SKM-1 treated with dmso at 0.1 percent for 144 hours (cell line): ENCODE measurements at regions not wholly inside any gene's neighbourhood (a gene's known extent, or its start where the extent isn't known, plus 50 kb on each side); places are given as distances from the start of the nearest gene placed in this dataset.

Source experiments
- DNase-seq: peaks from one replicate; lab custom pipeline; 2025; ENCODE audit not compliant: unreplicated experiment; lab: John Stamatoyannopoulos, UW

DNA sequence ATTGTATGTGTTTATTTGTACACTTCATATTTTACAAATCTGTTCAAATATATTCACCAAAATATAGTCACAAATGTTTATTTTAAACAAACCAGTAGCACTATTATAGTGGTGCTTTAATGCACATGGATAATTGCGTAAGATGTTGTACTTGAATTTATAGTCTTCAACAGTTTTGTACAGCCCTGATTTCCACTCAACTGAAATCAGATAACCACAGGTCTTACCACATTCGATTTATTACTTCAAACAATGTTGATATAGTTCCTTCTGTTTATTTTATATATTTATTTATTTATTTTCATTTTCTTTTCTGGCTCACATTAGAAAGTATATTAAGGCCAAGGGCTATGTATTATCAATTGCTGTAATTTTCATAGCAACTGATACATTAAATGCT is 99.4 kb upstream of the ZNF804A start:
- DNase-seq: no peak

DNA sequence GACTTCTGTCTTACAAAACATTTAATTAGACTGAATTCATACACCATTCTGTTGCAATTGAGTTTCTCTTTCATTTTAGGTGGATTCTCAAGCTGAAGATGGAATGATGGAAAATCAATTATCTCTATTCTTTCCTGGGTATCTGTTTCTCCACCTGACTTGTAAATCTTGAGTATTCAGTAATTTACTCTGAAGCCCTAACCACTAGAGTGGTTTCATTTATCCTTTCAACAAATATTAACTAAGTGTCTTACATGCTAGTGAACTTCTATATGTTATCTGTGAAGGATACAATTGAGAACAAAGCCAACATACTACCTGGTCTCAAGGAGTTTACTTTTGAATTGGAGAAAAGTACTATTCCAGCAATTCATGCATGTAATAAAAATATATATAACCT is 94.1 kb upstream of the ZNF804A start:
- DNase-seq: no peak

DNA sequence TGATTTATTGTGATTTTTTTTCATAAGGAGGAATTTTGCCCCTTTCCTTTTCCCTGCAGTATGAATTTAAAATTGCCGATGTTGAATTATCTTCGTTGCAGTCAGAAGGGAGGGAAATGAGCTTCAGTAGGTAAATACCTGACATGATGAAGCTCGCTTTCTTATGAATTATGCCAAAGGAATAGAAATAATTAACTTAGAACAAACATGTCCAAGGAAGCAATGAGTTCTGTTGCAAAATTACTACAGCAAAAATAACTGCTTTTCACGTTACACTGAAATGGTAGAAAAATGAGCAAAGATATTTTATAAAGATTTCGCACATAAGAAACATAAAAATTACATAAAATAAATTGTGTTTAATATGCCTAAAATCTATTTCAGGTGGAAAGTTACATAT is 91.1 kb upstream of the ZNF804A start:
- no peak for DNase-seq

DNA sequence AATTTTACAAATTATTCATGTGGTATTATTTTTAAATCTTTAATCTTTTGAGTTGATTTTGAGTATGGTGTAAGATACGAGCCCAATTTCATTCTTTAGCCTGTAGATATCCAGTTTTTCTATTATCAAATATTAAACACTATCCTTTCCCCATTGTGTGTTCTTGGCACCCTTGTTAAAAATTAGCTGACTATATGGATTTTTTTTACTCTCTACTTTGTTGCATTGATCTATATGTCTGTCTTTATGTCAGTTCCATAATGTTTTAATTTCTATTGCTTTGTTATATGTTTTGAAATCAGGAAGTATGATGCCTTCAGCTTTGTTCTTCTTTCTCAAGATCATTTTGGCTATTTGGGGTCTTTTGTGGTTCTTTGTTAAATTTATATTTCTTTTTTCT is 80.9 kb upstream of the ZNF804A start:
- no peak for DNase-seq

DNA sequence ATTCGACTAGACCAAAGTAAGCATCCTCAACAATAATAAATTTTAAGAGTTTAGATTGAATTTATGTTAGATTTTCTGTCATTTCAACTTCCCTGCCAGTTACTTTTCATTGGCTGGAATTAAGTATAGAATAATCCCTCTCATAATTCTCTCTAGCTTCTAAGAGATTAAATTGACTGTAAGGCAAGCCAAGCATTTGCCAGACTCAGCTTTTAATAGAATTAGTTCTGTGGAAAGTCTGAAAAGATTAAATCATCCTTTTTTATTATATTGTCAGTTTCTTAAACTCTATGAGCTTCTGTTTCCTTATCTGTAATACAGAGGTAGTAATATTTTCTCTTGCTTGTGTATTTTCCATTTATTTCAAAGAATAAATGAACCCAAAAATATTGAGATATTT is 77.9 kb upstream of the ZNF804A start:
- DNase-seq: no peak

DNA sequence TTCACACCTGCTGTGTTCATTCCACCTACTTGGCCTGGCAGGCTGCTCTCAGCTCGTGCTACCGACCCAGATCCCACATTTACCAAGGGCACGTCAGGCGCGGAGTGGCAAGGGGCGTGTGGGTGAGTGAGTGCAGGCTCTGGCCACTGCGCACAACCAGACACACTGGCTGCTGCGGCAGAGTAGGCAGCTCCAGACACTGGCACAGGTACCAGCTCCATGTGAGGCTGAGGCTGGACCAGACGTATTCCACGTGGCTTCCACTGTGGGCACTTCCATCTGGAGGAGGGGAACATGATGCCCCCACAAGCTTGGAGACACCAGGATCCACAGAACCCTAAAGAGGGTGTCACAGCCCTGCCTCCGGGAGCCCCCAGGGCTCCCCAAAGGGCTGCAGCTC is 74.6 kb upstream of the ZNF804A start:
- no peak for DNase-seq

DNA sequence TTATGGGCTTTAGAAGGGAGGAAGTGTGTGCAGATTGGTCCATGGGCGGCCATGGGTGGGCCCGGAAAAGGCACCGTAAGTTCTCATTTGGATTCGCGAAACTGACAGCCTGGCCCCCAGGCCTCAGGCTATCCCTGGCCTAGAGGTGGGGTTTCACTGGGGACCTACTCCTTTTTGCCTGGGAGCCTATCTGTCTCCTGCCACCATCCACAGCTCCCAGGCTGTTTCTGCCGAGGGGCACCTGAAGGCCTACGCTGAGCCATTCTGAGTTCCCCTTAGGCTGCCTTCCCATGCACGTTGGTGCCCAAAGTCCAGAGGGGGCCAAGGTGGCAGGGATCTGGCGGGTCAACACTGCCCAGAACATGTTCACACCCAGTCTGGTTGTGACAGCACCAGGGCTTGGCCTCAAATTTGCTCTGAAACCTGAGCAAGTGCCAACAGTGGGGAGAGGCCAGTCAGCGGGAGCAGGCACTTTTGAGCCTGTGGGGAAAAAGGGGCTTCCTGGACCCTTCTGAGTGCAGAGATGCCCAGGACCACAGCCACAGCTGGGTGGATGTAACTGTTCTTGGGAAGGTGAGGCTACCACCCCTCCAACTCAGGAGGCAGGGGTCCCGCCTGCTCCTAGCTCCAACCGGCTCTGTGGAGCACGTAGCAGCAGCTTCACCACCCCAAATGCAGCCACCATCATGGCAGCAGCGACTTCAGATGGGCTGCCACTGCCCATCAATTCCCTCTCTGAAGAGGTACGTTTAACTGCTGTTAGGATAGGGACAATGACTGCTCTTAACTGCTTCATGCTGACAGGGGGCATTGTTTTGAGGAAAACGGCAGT is 73.6 kb upstream of the ZNF804A start:
- no peak for DNase-seq

DNA sequence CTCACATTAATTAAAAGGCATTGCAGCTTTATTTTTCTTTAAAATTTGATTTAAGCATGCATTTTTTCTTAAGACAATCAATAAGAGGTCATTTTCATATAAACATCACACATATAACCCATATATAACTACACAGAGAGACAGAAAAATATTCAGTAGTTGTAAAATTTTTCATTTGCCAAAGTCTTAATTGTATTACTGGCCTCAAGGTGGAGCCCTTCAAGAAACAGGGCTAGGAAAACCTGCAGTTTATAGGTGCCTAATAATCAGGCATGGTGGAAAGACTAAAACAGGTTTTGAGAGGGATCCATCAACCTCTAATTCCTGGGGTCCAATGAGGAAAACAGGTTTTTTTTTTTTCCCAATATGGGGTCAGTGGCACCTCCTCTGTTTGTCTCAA is 71.3 kb upstream of the ZNF804A start:
- no peak for DNase-seq

DNA sequence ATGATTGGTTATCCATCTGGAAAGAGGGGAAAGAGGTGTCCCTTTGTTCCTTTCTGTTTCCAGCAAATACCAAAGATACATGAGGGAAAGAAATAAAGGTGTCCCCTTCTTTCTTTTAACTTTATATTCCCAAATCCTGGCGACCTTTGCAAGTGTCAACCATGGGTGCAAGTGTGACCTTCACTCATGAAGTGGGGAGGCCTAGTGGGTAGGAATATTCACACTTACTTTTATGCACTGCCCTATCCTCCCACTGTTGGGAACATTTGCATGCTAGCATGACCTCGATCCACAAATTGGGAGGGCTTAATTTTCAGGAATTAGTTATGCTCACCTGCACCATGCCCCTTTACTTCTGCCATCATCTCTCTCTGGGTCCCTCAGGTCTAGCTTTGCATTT is 70.2 kb upstream of the ZNF804A start:
- DNase-seq: no peak

DNA sequence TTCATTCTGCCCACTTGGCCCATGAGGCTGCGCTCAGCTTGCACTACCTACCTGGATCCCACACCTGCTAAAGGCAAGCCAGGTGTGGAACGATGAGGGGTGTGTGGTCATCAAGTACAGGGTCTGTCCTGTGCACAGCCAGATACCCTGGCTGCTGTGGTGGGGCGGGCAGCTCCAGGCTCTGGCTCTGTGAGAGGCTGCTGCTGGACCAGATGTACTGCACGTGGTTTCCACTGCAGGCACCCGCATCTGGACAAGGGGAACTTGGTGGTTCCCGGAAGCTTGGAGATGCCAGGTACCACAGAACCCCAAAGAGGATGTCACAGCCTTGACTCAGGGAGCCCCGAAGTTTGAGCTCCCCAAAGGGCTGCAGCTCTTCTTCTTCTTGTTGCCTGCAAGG is 68.1 kb upstream of the ZNF804A start:
- DNase-seq: no peak

DNA sequence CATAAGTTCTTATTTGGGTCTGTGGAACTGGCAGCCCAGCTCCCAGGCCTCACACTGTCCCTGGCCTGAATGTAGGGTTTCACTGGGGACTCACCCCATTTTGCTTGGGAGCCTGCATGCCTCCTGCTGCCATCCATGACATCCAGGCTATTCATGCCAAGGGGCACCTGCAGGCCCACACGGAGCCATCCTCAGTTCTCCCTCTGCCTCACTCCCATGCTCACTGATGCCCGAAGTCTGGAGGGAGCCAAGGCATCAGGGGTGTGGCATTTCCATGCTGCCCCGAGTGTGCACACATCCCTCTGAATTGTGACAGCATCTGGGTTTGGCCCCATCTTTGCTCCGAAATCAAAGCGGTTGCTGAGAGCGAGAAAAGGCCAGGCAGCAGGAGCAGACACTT is 67.4 kb upstream of the ZNF804A start:
- no peak for DNase-seq

DNA sequence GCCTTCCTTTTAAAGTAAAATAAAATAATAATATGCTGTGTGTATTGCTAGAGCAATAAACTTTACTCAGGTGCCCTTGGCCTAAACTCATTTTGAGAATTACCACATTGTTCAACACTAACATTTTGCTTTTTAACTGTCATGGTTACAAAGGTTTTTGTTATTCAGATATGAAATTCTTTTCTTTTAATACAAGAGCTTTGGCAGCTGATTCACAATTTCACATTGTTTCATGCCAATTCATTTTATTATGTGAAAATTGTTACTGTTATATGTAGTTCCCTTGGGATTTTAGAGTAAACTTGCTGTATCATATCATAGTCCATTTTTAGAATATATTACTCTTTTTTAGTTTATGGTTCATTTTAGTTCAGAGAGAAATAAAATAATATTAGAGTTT is 65.8 kb upstream of the ZNF804A start:
- no peak for DNase-seq

DNA sequence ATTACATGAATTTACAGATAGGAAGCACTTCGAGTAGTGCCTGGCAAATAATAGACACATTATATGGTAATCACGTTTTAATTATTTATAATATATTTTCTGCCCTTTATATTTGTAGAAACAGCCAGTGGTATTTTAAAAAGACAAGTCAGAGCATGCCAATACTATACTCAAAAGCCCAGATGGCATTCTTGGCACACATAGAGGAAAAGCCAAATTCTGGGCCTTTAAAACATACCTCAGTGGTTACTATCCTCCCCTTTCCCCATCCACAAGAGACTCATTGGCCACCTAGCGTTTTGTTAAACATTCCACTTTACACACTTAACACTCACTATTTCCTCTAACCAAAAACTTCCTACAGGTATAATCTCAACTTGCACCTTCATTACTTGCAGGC is 63.3 kb upstream of the ZNF804A start:
- no peak for DNase-seq

DNA sequence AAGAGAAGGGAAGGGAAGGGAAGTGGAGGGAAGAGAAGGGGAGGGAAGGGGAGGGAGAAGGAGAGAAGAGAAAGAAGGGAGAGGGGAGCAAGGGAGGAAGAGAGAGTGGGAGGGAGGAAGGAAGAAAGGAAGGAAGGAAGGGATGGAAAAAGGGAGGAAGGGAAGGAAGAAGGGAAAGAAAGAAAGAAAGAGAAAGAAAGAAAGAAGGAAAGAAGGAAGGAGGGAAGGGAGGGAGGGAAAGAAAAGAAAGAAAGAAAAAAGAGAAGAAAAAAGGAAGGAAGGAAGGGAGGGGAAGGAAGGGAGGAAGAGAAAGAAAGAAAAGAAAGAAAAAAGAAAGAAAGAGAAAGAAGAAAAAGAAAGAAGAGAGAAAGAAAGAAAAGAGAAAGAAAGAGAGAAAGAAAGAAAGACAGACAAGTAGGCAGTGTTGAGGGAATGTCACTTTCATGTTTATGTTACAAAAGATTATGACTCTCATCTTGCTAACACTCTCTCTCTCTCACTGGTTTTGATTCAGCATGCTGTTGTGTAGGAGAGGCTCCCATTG is 58.0 kb upstream of the ZNF804A start:
- DNase-seq: no peak

DNA sequence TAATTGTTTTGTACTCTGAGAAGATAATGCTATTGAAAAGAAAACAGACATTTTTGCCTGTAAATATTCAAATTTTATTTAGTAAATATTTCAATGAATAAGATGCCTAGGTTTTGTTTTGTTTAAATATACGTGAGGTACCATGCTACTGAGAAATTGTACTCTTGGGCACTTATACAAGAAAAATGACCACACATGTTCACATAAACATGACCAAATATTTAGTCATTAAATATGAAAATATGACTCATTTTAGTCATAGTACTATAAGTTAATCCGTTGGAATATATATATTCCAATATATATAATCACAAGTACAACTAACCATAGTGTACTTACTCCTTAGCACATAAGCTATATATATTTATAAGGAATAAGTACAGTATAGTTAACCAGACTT is 56.7 kb upstream of the ZNF804A start:
- DNase-seq: no peak

DNA sequence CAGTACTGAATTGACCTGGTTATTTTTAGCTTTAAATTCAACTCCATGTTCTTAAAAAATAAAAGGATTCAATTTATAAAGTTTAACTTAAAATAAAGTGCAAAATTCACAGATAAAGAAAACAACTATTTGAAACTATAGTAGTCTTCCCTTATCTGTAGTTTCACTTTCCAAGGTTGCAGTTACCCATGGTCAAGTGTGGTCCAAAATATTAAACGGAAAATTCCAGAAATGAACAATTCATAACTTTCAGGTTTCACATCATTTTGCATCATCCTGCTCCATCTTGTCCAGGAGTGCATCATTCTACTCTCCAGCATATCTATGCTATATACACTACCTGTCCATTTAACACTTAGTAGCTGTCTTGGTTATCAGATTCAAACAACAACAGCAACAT is 54.5 kb upstream of the ZNF804A start:
- DNase-seq: no peak
